KMS-11 (cell line): ENCODE measurements at regions not wholly inside any gene's neighbourhood (a gene's known extent, or its start where the extent isn't known, plus 50 kb on each side); places are given as distances from the start of the nearest gene placed in this dataset.

ENCODE experiments used
- H2AFZ ChIP-seq: fragments of 200-600 bp; sonication (generic); 2 replicates; pipeline ENCODE4 v1.6.1; 2016; ENCODE audit warnings: antibody characterized with exemption, mixed run types, low read depth
- H3K27ac ChIP-seq: fragments of 200-600 bp; sonication (generic); 2 replicates; pipeline ENCODE4 v1.6.1; 2016; ENCODE audit warnings: mild to moderate bottlenecking, mixed run types
- H3K27me3 ChIP-seq: fragments of 200-600 bp; sonication (generic); 2 replicates; pipeline ENCODE4 v1.6.1; 2017; ENCODE audit warnings: mild to moderate bottlenecking, low read depth, mixed run types, moderate library complexity; ENCODE audit not compliant: insufficient read depth
- H3K36me3 ChIP-seq: fragments of 200-600 bp; sonication (generic); 2 replicates; pipeline ENCODE4 v1.6.1; 2017; ENCODE audit warnings: mild to moderate bottlenecking, mixed run types; ENCODE audit not compliant: insufficient read depth
- H3K4me1 ChIP-seq: fragments of 200-600 bp; sonication (generic); 2 replicates; pipeline ENCODE4 v1.6.1; 2016; ENCODE audit warnings: mild to moderate bottlenecking, low read depth, mixed run types; ENCODE audit not compliant: poor library complexity, severe bottlenecking
- H3K4me2 ChIP-seq: fragments of 200-600 bp; sonication (generic); 2 replicates; pipeline ENCODE4 v1.7.0; 2016; ENCODE audit warnings: mild to moderate bottlenecking, mixed run types
- H3K4me3 ChIP-seq: fragments of 200-600 bp; sonication (generic); IDR thresholded peaks from 2 replicates; pipeline ENCODE4 v1.6.1; 2017; ENCODE audit warnings: low read depth, low read length, mixed read lengths; ENCODE audit not compliant: insufficient read depth
- H3K79me2 ChIP-seq: fragments of 200-600 bp; sonication (generic); 2 replicates; pipeline ENCODE4 v1.6.1; 2016; ENCODE audit warnings: low read depth, mixed run types; ENCODE audit not compliant: insufficient read depth
- H3K9ac ChIP-seq: fragments of 200-600 bp; sonication (generic); 2 replicates; pipeline ENCODE4 v1.6.1; 2016; ENCODE audit warnings: mild to moderate bottlenecking, mixed run types
- H4K20me1 ChIP-seq: fragments of 200-600 bp; sonication (generic); 2 replicates; pipeline ENCODE4 v1.6.1; 2016; ENCODE audit warnings: mild to moderate bottlenecking, mixed run types; ENCODE audit not compliant: insufficient read depth
- TF ChIP-seq, protein P1 (sequence below): fragments of 200-600 bp; sonication (generic); conservative IDR thresholded peaks from 2 replicates; pipeline ENCODE4 v1.6.1; 2017; ENCODE audit warnings: low read depth, mild to moderate bottlenecking, antibody characterized with exemption, low read length, moderate library complexity, mixed read lengths

DNA sequence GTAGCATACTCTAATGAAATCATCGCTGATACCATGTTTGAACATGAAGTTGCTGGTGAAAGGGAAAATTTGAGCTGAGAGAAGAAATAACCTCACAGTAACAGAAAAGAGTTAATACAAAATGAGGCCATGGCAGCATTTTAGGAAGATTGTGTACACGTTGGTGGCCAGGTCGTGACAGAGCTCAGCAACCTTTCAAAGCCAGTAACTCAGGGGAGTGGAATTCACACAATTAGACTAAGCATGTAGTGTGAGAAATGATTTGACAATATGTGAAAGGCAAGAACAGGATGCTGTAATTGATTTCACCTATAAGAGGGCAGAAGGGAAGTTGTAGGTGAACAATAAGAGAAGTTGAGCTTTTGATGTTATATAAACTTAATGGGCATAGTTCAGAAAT is 246.3 kb downstream of the OGFRL1 start:
- no peak overlapping the region for H2AFZ ChIP-seq
- no peaks in the 10 kb centered on the region for H4K20me1 ChIP-seq

DNA sequence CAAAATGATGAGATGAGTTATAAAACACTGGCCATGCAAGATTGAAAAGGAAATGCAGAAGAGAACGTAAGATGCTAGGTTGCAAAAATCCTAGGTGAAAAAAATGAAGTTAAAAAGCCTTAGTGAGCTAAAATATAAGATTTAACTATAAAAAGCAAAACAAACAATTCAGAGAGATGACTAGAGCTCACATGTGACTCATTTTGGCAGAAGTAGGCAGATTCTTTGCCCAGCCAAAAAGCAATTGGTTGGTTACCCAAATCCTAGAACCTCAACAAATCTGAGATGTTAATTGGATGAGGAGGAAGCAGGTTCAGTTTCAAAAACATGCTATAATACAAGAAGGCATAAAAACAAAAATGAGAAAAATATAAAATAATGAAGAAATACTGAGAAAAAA is 249.1 kb downstream of the OGFRL1 start:
- Histone ChIP-seq H3K27me3 (no peaks in the 10 kb centered on the region), H3K4me1 (peaks cover 7% of the 10 kb centered on the region), H3K9ac (no peak overlapping the region), H3K36me3 (no peaks in the 10 kb centered on the region), H3K27ac (no peak overlapping the region), H2AFZ (no peak overlapping the region), H3K4me3 (no peak overlapping the region), H3K79me2 (no peaks in the 10 kb centered on the region), H3K4me2 (no peak overlapping the region), H4K20me1 (no peaks in the 10 kb centered on the region)
- TF ChIP-seq, protein P1, sequence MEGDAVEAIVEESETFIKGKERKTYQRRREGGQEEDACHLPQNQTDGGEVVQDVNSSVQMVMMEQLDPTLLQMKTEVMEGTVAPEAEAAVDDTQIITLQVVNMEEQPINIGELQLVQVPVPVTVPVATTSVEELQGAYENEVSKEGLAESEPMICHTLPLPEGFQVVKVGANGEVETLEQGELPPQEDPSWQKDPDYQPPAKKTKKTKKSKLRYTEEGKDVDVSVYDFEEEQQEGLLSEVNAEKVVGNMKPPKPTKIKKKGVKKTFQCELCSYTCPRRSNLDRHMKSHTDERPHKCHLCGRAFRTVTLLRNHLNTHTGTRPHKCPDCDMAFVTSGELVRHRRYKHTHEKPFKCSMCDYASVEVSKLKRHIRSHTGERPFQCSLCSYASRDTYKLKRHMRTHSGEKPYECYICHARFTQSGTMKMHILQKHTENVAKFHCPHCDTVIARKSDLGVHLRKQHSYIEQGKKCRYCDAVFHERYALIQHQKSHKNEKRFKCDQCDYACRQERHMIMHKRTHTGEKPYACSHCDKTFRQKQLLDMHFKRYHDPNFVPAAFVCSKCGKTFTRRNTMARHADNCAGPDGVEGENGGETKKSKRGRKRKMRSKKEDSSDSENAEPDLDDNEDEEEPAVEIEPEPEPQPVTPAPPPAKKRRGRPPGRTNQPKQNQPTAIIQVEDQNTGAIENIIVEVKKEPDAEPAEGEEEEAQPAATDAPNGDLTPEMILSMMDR: no peak

More for the DNA sequence above, 246.3 kb downstream of the OGFRL1 start:
- H3K4me1 ChIP-seq: peaks cover 7% of the 10 kb centered on the region
- no peaks in the 10 kb centered on the region for H3K27me3 ChIP-seq
- H3K79me2 ChIP-seq: no peaks in the 10 kb centered on the region
- H3K4me3 ChIP-seq: no peak overlapping the region
- H3K4me2 ChIP-seq: no peak overlapping the region
- H3K9ac ChIP-seq: no peak overlapping the region
- no peaks in the 10 kb centered on the region for H3K36me3 ChIP-seq
- no peak overlapping the region for H3K27ac ChIP-seq
- TF ChIP-seq, protein P1: no peak

DNA sequence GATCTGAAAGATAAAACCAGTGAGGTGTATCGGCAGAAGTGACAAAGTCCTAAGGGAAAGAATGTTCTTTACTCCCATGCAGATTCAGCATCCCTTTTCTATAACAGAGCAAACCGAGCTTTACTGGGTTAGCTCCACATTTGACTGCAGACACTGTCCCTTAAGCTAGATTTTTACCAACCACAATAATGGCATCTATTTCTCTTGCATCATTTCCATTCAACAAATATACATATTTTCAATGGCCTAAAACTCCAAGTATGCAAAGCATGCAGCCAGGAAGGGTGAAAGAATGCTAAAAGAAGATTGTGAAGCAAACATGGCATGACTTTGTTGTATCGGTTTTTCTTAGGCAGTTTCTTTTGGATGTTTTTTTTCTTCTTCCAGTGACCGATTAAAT is 255.4 kb downstream of the OGFRL1 start:
- H4K20me1 ChIP-seq: no peaks in the 10 kb centered on the region
- no peak overlapping the region for H3K9ac ChIP-seq
- no peak overlapping the region for H3K4me3 ChIP-seq
- TF ChIP-seq, protein P1: no peak
- H3K4me2 ChIP-seq: no peak overlapping the region
- no peaks in the 10 kb centered on the region for H3K27me3 ChIP-seq
- no peaks in the 10 kb centered on the region for H3K4me1 ChIP-seq
- H3K36me3 ChIP-seq: no peaks in the 10 kb centered on the region
- no peak overlapping the region for H3K27ac ChIP-seq
- no peaks in the 10 kb centered on the region for H3K79me2 ChIP-seq
- H2AFZ ChIP-seq: no peak overlapping the region

DNA sequence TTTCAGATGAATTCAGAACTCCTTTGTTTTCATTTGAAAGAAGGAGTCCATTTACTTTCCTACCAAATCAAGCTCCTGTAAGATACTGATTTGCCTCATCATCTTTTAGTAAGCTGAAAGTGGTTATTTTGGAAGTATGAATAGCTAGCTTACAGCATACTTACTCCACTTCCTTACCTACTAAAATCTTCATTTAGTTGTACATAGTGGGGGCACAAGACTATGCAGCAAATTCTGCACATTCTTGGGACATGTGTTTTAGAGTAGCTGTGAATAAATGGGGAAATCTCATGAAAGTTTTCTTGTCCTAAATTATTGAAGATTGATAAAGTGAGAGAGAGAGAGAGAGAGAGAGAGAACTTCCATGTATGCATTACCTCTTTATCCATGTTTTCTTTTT is 256.3 kb downstream of the OGFRL1 start:
- Histone ChIP-seq H3K4me2 (no peak overlapping the region), H3K9ac (no peak overlapping the region), H3K36me3 (no peaks in the 10 kb centered on the region), H3K27ac (no peak overlapping the region), H3K4me3 (no peak overlapping the region), H4K20me1 (no peaks in the 10 kb centered on the region), H3K79me2 (no peaks in the 10 kb centered on the region), H3K27me3 (no peaks in the 10 kb centered on the region), H2AFZ (no peak overlapping the region), H3K4me1 (no peaks in the 10 kb centered on the region)
- TF ChIP-seq, protein P1: no peak
